NT2/D1 (cell line): ENCODE measurements at regions not wholly inside any gene's neighbourhood (a gene's known extent, or its start where the extent isn't known, plus 50 kb on each side); places are given as distances from the start of the nearest gene placed in this dataset.

Experiments used
- DNase-seq: peaks from one replicate; pipeline ENCODE4 v3.0.0-alpha.2; 2011; ENCODE audit warnings: low read depth, low spot score
- H3K27me3 ChIP-seq: 2 replicates; pipeline ENCODE4 v1.6.0; 2011; ENCODE audit warnings: mild to moderate bottlenecking; ENCODE audit not compliant: insufficient read length, insufficient read depth
- H3K36me3 ChIP-seq: 2 replicates; pipeline ENCODE4 v1.6.1; 2011; ENCODE audit warnings: mild to moderate bottlenecking, low read length, mixed read lengths; ENCODE audit not compliant: insufficient read depth, insufficient read length
- H3K4me1 ChIP-seq: 2 replicates; pipeline ENCODE4 v1.5.1; 2011; ENCODE audit not compliant: insufficient read depth, insufficient read length
- H3K4me3 ChIP-seq: 2 replicates; pipeline ENCODE4 v1.5.1; 2011; ENCODE audit warnings: low read depth; ENCODE audit not compliant: insufficient read length
- H3K9ac ChIP-seq: 2 replicates; pipeline ENCODE4 v1.6.0; 2011; ENCODE audit warnings: low read depth; ENCODE audit not compliant: insufficient read length
- H3K9me3 ChIP-seq: 2 replicates; pipeline ENCODE4 v1.5.1; 2011; ENCODE audit warnings: mild to moderate bottlenecking, low read length; ENCODE audit not compliant: insufficient read depth
- SUZ12 ChIP-seq: IDR thresholded peaks from 2 replicates; pipeline ENCODE4 v1.6.1; 2011; ENCODE audit not compliant: insufficient read length, insufficient read depth; ENCODE audit errors: extremely low read depth
- YY1 ChIP-seq: IDR thresholded peaks from 2 replicates; pipeline ENCODE4 v1.6.1; 2011; ENCODE audit not compliant: insufficient read length, insufficient read depth
- ZNF274 ChIP-seq: IDR thresholded peaks from 2 replicates; pipeline ENCODE4 v1.6.1; 2011; ENCODE audit warnings: mild to moderate bottlenecking, low read depth, low read length

DNA sequence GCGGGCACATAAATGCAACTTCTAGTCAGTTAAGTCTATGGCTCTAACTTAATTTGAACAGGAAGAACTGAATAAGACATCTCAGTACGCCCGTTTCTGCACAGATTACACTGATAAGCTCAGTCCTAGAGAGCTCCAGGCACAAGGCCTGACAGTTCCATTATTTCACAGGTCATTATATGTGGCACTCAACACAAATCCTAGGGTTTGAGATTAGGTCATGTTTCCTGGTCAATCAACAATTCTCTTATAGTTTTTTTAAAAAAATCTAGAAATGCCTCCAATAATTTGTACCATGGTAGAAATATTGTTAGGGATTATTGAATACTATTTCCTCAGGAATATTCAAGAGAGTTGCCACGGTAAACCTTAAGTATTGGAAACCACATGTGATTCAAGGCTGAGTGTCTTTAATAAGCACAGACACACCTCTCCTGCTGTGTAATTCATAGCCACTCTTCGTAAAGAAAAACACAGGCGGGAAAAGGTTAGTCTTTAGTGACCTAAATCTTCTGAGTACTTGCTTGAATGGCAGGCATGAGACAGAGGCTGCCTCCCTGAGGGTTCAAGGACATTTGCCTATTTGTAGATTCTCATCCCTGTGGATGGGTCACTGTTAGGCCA lies 342.9 kb upstream of the ADGRL3 start:
- no peaks in the 10 kb centered on the region for H3K36me3 ChIP-seq
- H3K9ac ChIP-seq: no peak overlapping the region
- DNase-seq: no peak
- H3K4me1 ChIP-seq: no peaks in the 10 kb centered on the region
- no peak overlapping the region for H3K4me3 ChIP-seq
- TF ChIP-seq SUZ12: no peak
- no peak for TF ChIP-seq ZNF274
- no peak for TF ChIP-seq YY1
- no peaks in the 10 kb centered on the region for H3K9me3 ChIP-seq
- no peaks in the 10 kb centered on the region for H3K27me3 ChIP-seq

GRCh38 chr4:60863442-60863841 lies 336.7 kb upstream of the ADGRL3 start:
- H3K9me3 ChIP-seq: no peaks in the 10 kb centered on the region
- TF ChIP-seq ZNF274 (no peak), YY1 (no peak), SUZ12 (no peak)
- no peak for DNase-seq
- H3K36me3 ChIP-seq: no peaks in the 10 kb centered on the region
- no peak overlapping the region for H3K9ac ChIP-seq
- no peaks in the 10 kb centered on the region for H3K27me3 ChIP-seq
- H3K4me3 ChIP-seq: no peak overlapping the region
- no peaks in the 10 kb centered on the region for H3K4me1 ChIP-seq

DNA sequence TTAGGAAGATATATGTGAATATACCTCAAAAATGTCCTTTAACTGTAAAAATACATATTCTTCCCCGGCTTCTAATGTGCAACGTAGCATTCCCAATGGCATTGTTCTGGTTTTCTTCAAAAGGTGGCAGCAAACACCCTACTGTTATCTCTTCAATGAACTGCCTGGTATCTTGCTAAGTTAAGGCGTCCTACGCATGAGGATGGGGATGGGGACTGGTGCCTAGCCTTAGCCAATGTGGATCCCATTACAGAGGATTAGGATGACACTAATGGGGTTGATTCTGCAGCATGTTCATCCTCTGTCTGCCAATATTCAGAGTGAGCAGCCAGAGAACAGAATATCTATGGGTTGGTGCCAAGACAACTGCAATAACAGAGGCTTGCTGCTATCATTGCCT lies 334.9 kb upstream of the ADGRL3 start:
- Histone ChIP-seq H3K9ac (no peak overlapping the region), H3K4me1 (no peaks in the 10 kb centered on the region), H3K9me3 (no peaks in the 10 kb centered on the region), H3K36me3 (no peaks in the 10 kb centered on the region), H3K27me3 (no peaks in the 10 kb centered on the region), H3K4me3 (no peak overlapping the region)
- TF ChIP-seq SUZ12 (no peak), YY1 (no peak), ZNF274 (no peak)
- no peak for DNase-seq

DNA sequence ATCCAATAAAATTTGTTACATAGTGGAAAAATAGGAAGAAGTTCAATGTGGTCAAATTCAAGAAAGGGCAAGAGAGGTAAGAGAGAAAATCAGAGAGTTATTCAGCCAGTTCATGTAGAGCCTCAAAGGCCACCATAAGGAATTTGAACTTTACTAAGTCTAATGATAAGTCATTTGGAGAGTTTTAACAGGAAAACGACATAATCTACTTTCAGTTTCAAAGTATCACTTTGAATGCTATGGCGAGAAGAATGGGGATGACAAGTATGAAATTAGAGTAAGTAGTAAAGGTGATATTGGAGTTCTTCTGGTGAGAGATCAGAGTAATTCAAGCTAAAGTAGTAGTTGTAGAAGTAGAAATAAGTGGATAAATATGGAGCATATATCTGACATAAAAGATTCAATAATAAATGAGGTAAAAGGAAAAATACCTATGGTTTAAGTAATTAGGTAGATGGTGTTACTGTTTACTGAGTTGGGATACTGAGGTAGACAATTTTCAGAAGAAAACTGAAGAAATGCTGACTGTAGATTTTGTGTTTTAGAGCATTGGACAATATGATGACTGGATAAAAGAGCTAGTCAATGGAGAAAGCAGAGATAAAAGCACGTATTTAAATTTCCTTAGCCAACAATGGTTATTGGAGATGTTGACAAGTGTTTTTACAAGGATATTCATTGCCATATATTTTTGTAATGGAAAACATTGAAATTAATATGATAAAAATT lies 331.7 kb upstream of the ADGRL3 start:
- TF ChIP-seq YY1 (no peak), SUZ12 (no peak), ZNF274 (no peak)
- no peak overlapping the region for H3K9ac ChIP-seq
- H3K36me3 ChIP-seq: no peaks in the 10 kb centered on the region
- DNase-seq: no peak
- no peak overlapping the region for H3K4me3 ChIP-seq
- H3K27me3 ChIP-seq: no peaks in the 10 kb centered on the region
- H3K9me3 ChIP-seq: no peaks in the 10 kb centered on the region
- H3K4me1 ChIP-seq: no peaks in the 10 kb centered on the region

- Histone ChIP-seq H3K4me1 (no peaks in the 10 kb centered on the region), H3K36me3 (no peaks in the 10 kb centered on the region), H3K4me3 (no peak overlapping the region), H3K9ac (no peak overlapping the region), H3K27me3 (no peaks in the 10 kb centered on the region), H3K9me3 (peaks cover 8% of the 10 kb centered on the region; the same call in 1 of the 2 replicates)
- DNase-seq: no peak
- no peak for TF ChIP-seq ZNF274
- TF ChIP-seq SUZ12: no peak
- TF ChIP-seq YY1: no peak
Observed at GRCh38 chr4:60879135-60879701, 320.9 kb upstream of the ADGRL3 start.

DNA sequence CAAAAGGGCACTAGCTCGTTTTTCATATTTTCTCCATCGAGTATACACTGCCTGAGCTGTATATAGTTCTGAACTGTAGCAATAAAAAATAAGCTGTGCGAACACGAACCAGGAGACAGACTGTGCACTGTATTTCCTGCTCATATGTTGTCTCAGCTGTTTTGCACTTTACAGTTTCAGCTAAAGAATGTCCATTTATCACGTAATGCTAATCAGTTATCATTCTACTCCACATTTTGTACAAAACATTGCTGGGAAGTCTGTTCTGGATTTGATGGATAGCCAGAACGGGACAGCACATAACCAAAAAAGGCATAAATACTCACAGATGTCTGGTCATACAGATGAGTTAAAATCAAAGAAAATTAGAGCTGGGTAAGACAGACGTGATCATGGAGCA lies 315.5 kb upstream of the ADGRL3 start:
- Histone ChIP-seq H3K9me3 (0 out of 2 replicates have a peak, but pooled peaks cover 2% of the 10 kb centered on the region), H3K4me3 (no peak overlapping the region), H3K36me3 (no peaks in the 10 kb centered on the region), H3K9ac (no peak overlapping the region), H3K27me3 (no peaks in the 10 kb centered on the region), H3K4me1 (no peaks in the 10 kb centered on the region)
- TF ChIP-seq YY1 (no peak), ZNF274 (no peak), SUZ12 (no peak)
- no peak for DNase-seq

- Histone ChIP-seq H3K36me3 (no peaks in the 10 kb centered on the region), H3K4me1 (no peaks in the 10 kb centered on the region), H3K27me3 (no peaks in the 10 kb centered on the region), H3K4me3 (no peak overlapping the region), H3K9me3 (no peaks in the 10 kb centered on the region), H3K9ac (no peak overlapping the region)
- no peak for DNase-seq
- TF ChIP-seq YY1: no peak
- TF ChIP-seq ZNF274: no peak
- TF ChIP-seq SUZ12: no peak
Observed at GRCh38 chr4:60885011-60885410, 315.1 kb upstream of the ADGRL3 start.
